H1 (cell line): ENCODE measurements at regions not wholly inside any gene's neighbourhood (a gene's known extent, or its start where the extent isn't known, plus 50 kb on each side); places are given as distances from the start of the nearest gene placed in this dataset.

Experiments used
- CTCF ChIA-PET: fragments of 300-600 bp; sonication (Branson Sonifier 250); formaldehyde crosslinking; loops from one replicate; lab custom pipeline; 2021; ENCODE audit not compliant: partially characterized antibody; lab: Charles Lee
- POLR2A ChIA-PET: fragments of 300-600 bp; sonication (Branson Sonifier 250); formaldehyde crosslinking; loops from one replicate; lab custom pipeline; 2021; ENCODE audit warnings: inconsistent platforms; ENCODE audit not compliant: partially characterized antibody; lab: Charles Lee
- DNase-seq, 2 experiments: peaks; one replicate each; pipeline versions ENCODE4 v3.0.0 to v3.0.0-alpha.2; 2010 to 2022; ENCODE audit warnings: low spot score in 2 of 2, low read depth in 1 of 2, mixed read lengths in 1 of 2
- FAIRE-seq: peaks from 2 replicates; lab custom pipeline; 2011; peaks lifted over from hg19 to GRCh38; lab: Jason Lieb, UNC
- H2AFZ ChIP-seq: 2 replicates; pipeline ENCODE4 v1.8.1; 2012; ENCODE audit warnings: low read length, inconsistent platforms
- H2AK5ac ChIP-seq: 2 replicates; pipeline ENCODE4 v1.6.1; 2013; ENCODE audit warnings: low read depth, low read length
- H2BK120ac ChIP-seq: replicated peaks from 2 replicates; pipeline ENCODE3; 2013; ENCODE audit warnings: low read depth, low read length, inconsistent platforms
- H2BK12ac ChIP-seq: 2 replicates; pipeline ENCODE4 v1.6.1; 2013; ENCODE audit warnings: low read depth, low read length
- H2BK15ac ChIP-seq: 2 replicates; pipeline ENCODE4 v1.6.1; 2013; ENCODE audit warnings: low read length
- H2BK20ac ChIP-seq: 2 replicates; pipeline ENCODE4 v1.6.1; 2013; ENCODE audit warnings: low read length
- H2BK5ac ChIP-seq: 2 replicates; pipeline ENCODE4 v1.6.1; 2013; ENCODE audit warnings: low read depth, low read length
- H3K14ac ChIP-seq: 2 replicates; pipeline ENCODE4 v1.6.1; 2013; ENCODE audit warnings: inconsistent platforms; ENCODE audit not compliant: insufficient read length
- H3K18ac ChIP-seq: 2 replicates; pipeline ENCODE4 v1.6.1; 2013; ENCODE audit warnings: low read length; ENCODE audit errors: extremely low read depth
- H3K23ac ChIP-seq: 2 replicates; pipeline ENCODE4 v1.6.1; 2013; ENCODE audit warnings: inconsistent platforms; ENCODE audit not compliant: insufficient read length
- H3K23me2 ChIP-seq: 2 replicates; pipeline ENCODE4 v1.6.1; 2013; ENCODE audit warnings: low read depth, low read length
- H3K27ac ChIP-seq: 2 replicates; pipeline ENCODE4 v1.6.1; 2011; ENCODE audit warnings: low read depth, low read length, inconsistent platforms
- H3K27me3 ChIP-seq, 4 experiments: replicated peaks in 1 of 4; 1 replicate in 1 of 4; 2 replicates in 3 of 4; pipeline versions ENCODE4 v1.6.1 to v1.8.1; 2011 to 2013; ENCODE audit warnings: low read length in 3 of 4, mild to moderate bottlenecking in 3 of 4, inconsistent platforms in 2 of 4, mixed read lengths in 2 of 4, moderate library complexity in 1 of 4; ENCODE audit not compliant: control insufficient read depth in 3 of 4, insufficient read depth in 3 of 4; ENCODE audit errors: extremely low read depth in 1 of 4
- H3K36me3 ChIP-seq, 4 experiments: 2 replicates each; pipeline versions ENCODE4 v1.6.1 to v1.8.1; 2011 to 2013; ENCODE audit warnings: mild to moderate bottlenecking in 4 of 4, low read length in 3 of 4, moderate library complexity in 2 of 4, control low read depth in 1 of 4, inconsistent platforms in 1 of 4; ENCODE audit not compliant: insufficient read depth in 4 of 4, control insufficient read depth in 2 of 4
- H3K4ac ChIP-seq: replicated peaks from 2 replicates; pipeline ENCODE3; 2013; ENCODE audit warnings: low read length, low read depth, mixed read lengths, inconsistent platforms; ENCODE audit not compliant: insufficient read length
- H3K4me1 ChIP-seq, 4 experiments: replicated peaks in 1 of 4; 1 replicate in 1 of 4; 2 replicates in 3 of 4; pipeline versions ENCODE4 v1.6.1 to v1.8.1; 2011 to 2013; ENCODE audit warnings: low read length in 3 of 4, inconsistent platforms in 2 of 4, mixed read lengths in 1 of 4; ENCODE audit not compliant: insufficient read depth in 4 of 4, control insufficient read depth in 3 of 4
- H3K4me2 ChIP-seq, 2 experiments: 2 replicates each; pipeline versions ENCODE4 v1.6.1 to v1.8.1; 2011 to 2013; ENCODE audit warnings: low read depth in 2 of 2, low read length in 2 of 2, control low read depth in 1 of 2, inconsistent platforms in 1 of 2, mild to moderate bottlenecking in 1 of 2; ENCODE audit not compliant: insufficient read depth in 1 of 2
- H3K4me3 ChIP-seq, 4 experiments: fragments of 200-600, 300-600 bp in 1 of 4; sonication (generic), shearing (Covaris generic), sonication (Bioruptor Twin) in 1 of 4; 2 replicates each; pipeline versions ENCODE4 v1.5.1 to v1.8.1; 2011 to 2016; ENCODE audit warnings: low read length in 4 of 4, low read depth in 3 of 4, control low read depth in 2 of 4, inconsistent platforms in 2 of 4, mild to moderate bottlenecking in 2 of 4, mixed read lengths in 1 of 4, moderate library complexity in 1 of 4; ENCODE audit not compliant: insufficient read depth in 2 of 4; ENCODE audit errors: extremely low read depth in 1 of 4
- H3K56ac ChIP-seq: replicated peaks from 2 replicates; pipeline ENCODE3; 2013; ENCODE audit warnings: low read depth, mild to moderate bottlenecking, mixed read lengths, low read length, inconsistent platforms; ENCODE audit not compliant: insufficient read length
- H3K79me1 ChIP-seq: 2 replicates; pipeline ENCODE4 v1.6.1; 2013; ENCODE audit warnings: low read depth, low read length, control low read depth
- H3K79me2 ChIP-seq, 2 experiments: 2 replicates each; pipeline versions ENCODE4 v1.6.1 to v1.8.1; 2012 to 2013; ENCODE audit warnings: low read length in 2 of 2, mild to moderate bottlenecking in 2 of 2, inconsistent platforms in 1 of 2; ENCODE audit not compliant: insufficient read depth in 2 of 2, control insufficient read depth in 1 of 2
- H3K9ac ChIP-seq, 4 experiments: replicated peaks in 1 of 4; 1 replicate in 1 of 4; 2 replicates in 3 of 4; pipeline versions ENCODE4 v1.6.1 to v1.8.1; 2011 to 2013; ENCODE audit warnings: low read depth in 3 of 4, low read length in 3 of 4, control low read depth in 2 of 4, mild to moderate bottlenecking in 2 of 4, moderate library complexity in 2 of 4, inconsistent platforms in 1 of 4; ENCODE audit errors: extremely low read depth in 1 of 4
- H3K9me3 ChIP-seq, 2 experiments: 2 replicates each; pipeline versions ENCODE4 v1.6.1 to v1.8.1; 2012 to 2013; ENCODE audit warnings: mild to moderate bottlenecking in 2 of 2, moderate library complexity in 2 of 2, control low read depth in 1 of 2, inconsistent platforms in 1 of 2, low read depth in 1 of 2, low read length in 1 of 2, mixed read lengths in 1 of 2; ENCODE audit not compliant: insufficient read depth in 2 of 2
- H4K20me1 ChIP-seq, 2 experiments: replicated peaks in 1 of 2; 2 replicates each; pipeline versions ENCODE3 to v1.8.1; 2011 to 2013; ENCODE audit warnings: inconsistent platforms in 2 of 2, low read length in 2 of 2, mild to moderate bottlenecking in 1 of 2; ENCODE audit not compliant: insufficient read depth in 2 of 2, control insufficient read depth in 1 of 2
- H4K5ac ChIP-seq: 2 replicates; pipeline ENCODE4 v1.6.1; 2013; ENCODE audit warnings: low read length, low read depth, mixed read lengths, inconsistent platforms; ENCODE audit not compliant: insufficient read length
- H4K8ac ChIP-seq: 2 replicates; pipeline ENCODE4 v1.8.0; 2013; ENCODE audit warnings: mild to moderate bottlenecking, moderate library complexity, low read length, inconsistent platforms; ENCODE audit not compliant: insufficient read depth; ENCODE audit errors: extremely low read depth
- H4K91ac ChIP-seq: replicated peaks from 2 replicates; pipeline ENCODE3; 2013; ENCODE audit warnings: low read length, mixed read lengths, inconsistent platforms; ENCODE audit not compliant: insufficient read length
- CHD2 ChIP-seq: IDR thresholded peaks from 2 replicates; pipeline ENCODE4 v1.6.1; 2012; ENCODE audit warnings: low read length, improper control_type of control experiment
- EZH2 ChIP-seq: fragments of 200-600 bp; sonication (generic); IDR thresholded peaks from 2 replicates; pipeline ENCODE4 v1.7.1; 2012; ENCODE audit warnings: low read depth, mild to moderate bottlenecking, moderate library complexity, low read length, inconsistent platforms; ENCODE audit not compliant: severe bottlenecking
- KDM1A ChIP-seq: fragments of 200-600, 300-600 bp; sonication (generic); IDR thresholded peaks from 2 replicates; pipeline ENCODE4 v1.7.1; 2016; ENCODE audit warnings: mild to moderate bottlenecking, low read length, borderline replicate concordance
- RFX5 ChIP-seq: IDR thresholded peaks from 2 replicates; pipeline ENCODE4 v1.6.1; 2011; ENCODE audit warnings: low read depth, low read length, improper control_type of control experiment, borderline replicate concordance
- RXRA ChIP-seq: IDR thresholded peaks from 2 replicates; pipeline ENCODE4 v1.6.1; 2011; ENCODE audit warnings: low read depth, mild to moderate bottlenecking, low read length, moderate library complexity; ENCODE audit not compliant: insufficient read depth
- SP4 ChIP-seq: IDR thresholded peaks from 2 replicates; pipeline ENCODE4 v1.6.1; 2012; ENCODE audit warnings: low read length, inconsistent platforms
- WGBS, 2 experiments: shearing (Covaris generic) in 1 of 2; methylation state at CpG; one replicate each; pipeline versions ENCODE4 v1.1.6 to v1.1.7; 2013 to 2015; ENCODE audit warnings: low lambda C conversion rate in 2 of 2, mixed read lengths in 2 of 2, inconsistent platforms in 1 of 2, low coverage in 1 of 2, missing lambda C conversion rate in 1 of 2; ENCODE audit not compliant: insufficient replicate concordance in 2 of 2, insufficient coverage in 1 of 2, insufficient read length in 1 of 2; ENCODE audit errors: extremely low coverage in 1 of 2, missing lambda C conversion rate in 1 of 2; 5-methylcytosine and 5-hydroxymethylcytosine counted together
- TF ChIP-seq, protein P1 (sequence below): IDR thresholded peaks from 2 replicates; pipeline ENCODE4 v1.6.1; 2011; ENCODE audit warnings: low read length, improper control_type of control experiment

DNA sequence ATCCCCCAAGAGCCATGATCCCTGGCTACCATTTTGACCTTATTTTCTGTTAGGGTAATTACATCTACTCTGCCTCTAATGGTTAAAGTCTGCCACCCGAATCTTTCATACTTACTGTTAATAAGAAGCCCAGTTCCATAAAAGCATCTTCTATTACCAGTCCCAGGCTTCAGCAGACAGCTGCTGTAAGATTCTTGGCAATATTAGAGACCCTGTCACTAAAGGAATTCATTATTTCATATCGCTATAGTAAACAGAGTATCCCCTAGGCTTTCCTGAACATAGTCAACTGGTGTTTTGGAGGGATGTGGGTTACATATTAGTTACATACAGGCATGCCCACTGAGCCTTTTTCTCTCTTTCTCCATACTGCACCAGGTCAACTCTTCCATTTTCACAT is 608.7 kb upstream of the SEMA6A start:
- no peaks in the 10 kb centered on the region for H3K23me2 ChIP-seq
- H2BK20ac ChIP-seq: no peak overlapping the region
- TF ChIP-seq RFX5 (no peak), EZH2 (no peak), CHD2 (no peak), KDM1A (no peak), RXRA (no peak), SP4 (no peak)
- TF ChIP-seq, protein P1, sequence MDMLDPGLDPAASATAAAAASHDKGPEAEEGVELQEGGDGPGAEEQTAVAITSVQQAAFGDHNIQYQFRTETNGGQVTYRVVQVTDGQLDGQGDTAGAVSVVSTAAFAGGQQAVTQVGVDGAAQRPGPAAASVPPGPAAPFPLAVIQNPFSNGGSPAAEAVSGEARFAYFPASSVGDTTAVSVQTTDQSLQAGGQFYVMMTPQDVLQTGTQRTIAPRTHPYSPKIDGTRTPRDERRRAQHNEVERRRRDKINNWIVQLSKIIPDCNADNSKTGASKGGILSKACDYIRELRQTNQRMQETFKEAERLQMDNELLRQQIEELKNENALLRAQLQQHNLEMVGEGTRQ: no peak
- TF ChIP-seq, all 59 proteins: peak for 0
- Histone ChIP-seq H3K79me2 (no peaks in the 10 kb centered on the region), H3K4me2 (no peak overlapping the region), H3K4ac (no peak overlapping the region), H3K18ac (no peak overlapping the region), H3K14ac (no peak overlapping the region), H2AK5ac (no peak overlapping the region), H3K9ac (no peak overlapping the region), H2BK12ac (no peak overlapping the region), H3K56ac (no peak overlapping the region), H3K79me1 (no peaks in the 10 kb centered on the region), H3K4me3 (no peak overlapping the region), H2BK5ac (no peak overlapping the region), H4K20me1 (no peaks in the 10 kb centered on the region), H2BK120ac (no peak overlapping the region), H3K4me1 (no peaks in the 10 kb centered on the region), H3K9me3 (no peaks in the 10 kb centered on the region), H4K5ac (no peak overlapping the region), H2BK15ac (no peak overlapping the region), H4K91ac (no peak overlapping the region), H3K36me3 (no peaks in the 10 kb centered on the region), H2AFZ (no peak overlapping the region), H4K8ac (no peak overlapping the region), H3K27me3 (no peaks in the 10 kb centered on the region), H3K27ac (no peak overlapping the region), H3K23ac (no peak overlapping the region)
- 75% methylated on average over 2 of the region's 2 CpGs; no CpG with 5 or more reads in 1 of the 2 experiments for WGBS, 2 experiments
- DNase-seq (no peak), FAIRE-seq (no peak)
- CTCF ChIA-PET: no interaction called here
- POLR2A ChIA-PET: no interaction called here
